Kidney capillary endothelial cell (primary cell): ENCODE measurements at regions not wholly inside any gene's neighbourhood (a gene's known extent, or its start where the extent isn't known, plus 50 kb on each side); places are given as distances from the start of the nearest gene placed in this dataset.

ENCODE experiments used
- DNase-seq: peaks from one replicate; pipeline ENCODE4 v3.0.0-alpha.2; 2018; ENCODE audit warnings: low spot score

- no peak for DNase-seq
Measured at GRCh38 chr1:59151387-59151761, 145.5 kb upstream of the FGGY start.

GRCh38 chr1:59151860-59152259 is 145.0 kb upstream of the FGGY start:
- DNase-seq, result no peak

DNA sequence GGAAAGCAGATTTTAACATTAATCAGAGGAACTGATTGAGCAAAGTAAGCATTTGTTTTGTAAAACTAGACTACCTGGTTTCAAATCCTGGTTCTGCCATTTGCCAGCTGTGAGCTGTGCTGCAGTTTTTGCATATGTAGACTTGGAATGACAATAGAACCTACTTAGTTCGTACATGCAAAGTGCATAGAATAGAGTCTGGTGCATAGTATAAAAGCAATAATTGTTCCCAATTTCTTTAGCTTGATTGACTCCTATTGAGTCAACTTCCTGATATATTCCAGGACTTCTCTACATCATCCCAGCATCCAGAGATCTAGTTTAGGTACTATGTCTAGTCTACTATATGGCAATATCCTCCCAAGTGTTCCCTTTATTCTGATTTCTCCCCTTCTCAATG is 144.4 kb upstream of the FGGY start:
- no peak for DNase-seq

DNA sequence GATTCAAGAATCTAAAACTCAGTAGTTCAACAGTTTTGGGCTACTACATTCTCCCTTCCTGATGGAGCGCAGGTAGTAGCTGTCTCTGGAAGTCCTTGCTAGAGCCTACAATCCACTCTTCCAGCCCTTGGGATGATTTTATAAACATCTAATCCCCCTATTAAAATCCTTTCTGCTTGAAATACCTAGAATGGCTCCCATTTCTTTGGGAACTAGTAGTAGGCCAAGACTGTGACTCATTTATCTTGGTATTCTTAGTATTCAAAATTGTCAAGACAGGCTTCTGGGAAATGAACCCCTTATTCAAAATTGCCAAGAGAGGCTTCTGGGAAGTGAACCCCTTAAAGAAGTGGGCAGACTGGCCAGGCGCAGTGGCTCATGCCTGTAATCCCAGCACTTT is 142.5 kb upstream of the FGGY start:
- DNase-seq, result no peak

- no peak for DNase-seq
Measured at GRCh38 chr1:59155351-59155750, 141.5 kb upstream of the FGGY start.

DNA sequence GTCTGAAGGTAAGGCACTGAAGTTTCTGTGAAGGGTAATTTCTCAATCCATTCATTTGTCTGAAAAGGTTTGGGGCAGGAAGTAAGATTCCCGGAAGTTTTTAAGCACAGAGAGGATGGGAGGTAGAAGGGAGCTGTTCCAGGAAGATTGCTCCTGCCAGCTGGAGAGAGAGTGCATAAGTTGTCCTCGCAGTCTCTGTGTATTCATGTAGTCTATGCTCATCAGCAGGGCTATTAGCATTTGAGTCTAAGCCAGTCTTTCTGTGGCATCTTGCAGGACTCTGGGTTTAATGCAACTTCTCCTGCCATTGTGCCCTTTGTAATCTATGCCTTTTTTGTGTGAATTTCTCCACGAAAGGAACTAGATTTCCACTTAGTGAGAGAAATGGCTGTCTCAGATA is 140.8 kb upstream of the FGGY start:
- DNase-seq, result peak; percentile 28

DNA sequence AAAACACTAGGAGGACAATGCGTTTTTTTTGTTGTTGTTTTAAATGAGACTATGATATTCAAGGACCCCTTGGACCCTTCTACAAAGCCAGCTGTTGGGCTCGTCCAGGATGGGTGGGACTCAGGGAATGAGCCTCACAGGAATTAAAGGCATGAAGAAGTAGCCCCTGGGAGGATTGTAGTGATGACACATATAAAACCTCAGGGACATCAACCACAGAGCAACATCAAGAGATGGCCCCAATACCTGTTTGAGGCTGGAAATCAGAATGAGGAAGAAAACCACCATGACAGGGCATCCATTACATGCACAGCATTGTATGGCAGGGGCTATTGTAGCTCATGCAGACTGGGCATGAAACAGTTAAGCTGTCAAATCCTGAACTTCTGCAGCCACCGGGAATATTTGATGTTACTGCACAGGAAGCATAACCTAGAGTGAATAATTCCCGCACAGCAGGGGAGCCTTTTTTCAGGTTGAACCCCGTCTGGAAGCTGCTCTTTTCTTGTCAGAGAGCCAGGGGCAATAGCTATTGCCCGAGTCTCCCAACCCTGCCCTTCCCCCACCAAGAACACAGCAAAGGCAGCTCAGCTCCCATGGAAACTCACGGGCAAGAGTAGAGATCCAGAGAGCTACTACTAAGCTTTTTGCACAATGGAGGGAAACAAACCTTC is 140.2 kb upstream of the FGGY start:
- peak; percentile 56 for DNase-seq

- DNase-seq, result no peak
Measured at GRCh38 chr1:59158321-59158720, 138.6 kb upstream of the FGGY start.

DNA sequence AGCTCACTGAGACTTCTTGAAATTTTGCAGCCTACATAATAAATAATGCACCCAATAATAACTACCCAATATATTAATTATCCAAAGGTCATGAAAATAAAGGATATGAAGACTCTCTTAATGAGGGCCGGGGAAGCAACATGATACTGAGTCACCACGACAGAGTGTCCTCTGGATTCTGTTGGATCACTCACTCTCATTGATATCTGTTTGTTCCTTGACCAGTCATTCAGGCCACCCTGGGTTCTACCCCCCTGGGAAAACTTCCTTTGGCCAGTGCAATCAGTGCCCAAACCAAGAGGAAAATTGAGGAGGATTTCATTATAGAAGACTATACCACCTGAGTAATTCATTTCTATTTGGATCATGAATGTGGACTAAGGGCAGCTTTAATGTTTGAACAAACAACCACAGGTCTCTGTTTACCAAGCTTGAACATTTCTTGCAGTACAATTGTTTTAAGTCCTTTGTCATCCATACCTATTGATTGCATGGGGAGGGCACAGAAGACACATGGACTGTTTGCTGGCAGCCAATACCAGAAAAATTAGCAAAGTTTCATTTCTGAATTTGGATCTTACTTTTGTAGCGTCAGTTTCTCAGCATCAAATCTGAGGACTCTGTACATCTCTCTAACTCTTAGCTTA is 137.2 kb upstream of the FGGY start:
- DNase-seq, result no peak

- DNase-seq, result no peak
Measured at GRCh38 chr1:59161136-59161535, 135.8 kb upstream of the FGGY start.

DNA sequence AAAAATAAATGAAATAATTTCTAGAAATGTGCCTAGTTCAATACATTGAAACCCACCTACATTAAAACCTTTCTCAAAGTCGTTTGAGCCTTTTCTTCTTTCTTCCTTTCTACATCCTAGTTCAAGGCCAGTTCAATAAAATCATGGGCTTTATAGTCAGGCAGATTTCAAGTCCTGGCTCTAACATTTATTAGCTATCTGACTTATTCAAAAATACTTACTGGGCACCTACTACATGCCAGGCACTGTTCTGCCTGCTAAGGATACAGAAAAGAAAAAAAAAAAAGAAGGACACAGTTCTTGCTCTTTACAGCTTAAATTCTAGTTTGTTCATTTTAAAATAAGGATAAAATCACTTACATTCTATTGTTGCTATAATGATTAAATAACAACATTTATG is 134.2 kb upstream of the FGGY start:
- DNase-seq, result no peak

DNA sequence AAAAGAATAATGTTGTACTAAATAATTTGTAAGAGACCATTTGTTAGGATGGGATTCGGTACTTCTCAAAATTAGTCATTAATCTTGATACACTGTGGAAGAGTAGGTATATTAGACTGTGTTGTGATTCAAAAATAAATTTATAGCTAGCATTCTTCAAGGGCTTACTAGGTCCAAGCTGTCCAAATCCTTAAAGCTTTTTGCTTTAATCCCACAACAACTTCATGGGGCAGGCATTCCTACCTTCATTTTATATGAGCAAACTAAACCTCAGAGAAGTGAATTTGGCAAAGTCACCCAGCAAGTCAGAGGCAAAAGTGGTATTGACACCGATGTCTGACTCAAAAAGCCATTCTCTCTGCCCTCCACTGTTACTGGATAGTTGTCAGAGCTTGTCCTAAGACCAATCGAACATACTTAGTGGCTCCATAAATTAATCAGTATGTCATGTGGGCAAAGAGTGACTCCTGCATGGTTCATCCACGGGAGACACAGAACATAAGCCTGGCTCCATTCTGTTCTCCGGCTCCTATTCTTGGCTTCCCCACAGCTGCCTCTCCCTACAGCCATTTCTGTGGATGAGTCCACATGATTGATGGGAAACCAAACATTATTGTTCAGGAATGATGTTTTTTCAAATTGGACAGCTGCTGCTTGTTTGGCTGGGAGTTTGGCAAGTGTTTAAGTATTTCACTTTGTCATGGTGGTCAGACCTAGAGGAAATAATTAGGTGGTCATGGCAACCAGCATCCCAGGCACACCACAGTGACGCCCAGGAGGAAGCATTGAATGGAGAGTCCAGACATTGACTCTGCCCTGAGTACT is 133.4 kb upstream of the FGGY start:
- DNase-seq, result peak; percentile 30

DNA sequence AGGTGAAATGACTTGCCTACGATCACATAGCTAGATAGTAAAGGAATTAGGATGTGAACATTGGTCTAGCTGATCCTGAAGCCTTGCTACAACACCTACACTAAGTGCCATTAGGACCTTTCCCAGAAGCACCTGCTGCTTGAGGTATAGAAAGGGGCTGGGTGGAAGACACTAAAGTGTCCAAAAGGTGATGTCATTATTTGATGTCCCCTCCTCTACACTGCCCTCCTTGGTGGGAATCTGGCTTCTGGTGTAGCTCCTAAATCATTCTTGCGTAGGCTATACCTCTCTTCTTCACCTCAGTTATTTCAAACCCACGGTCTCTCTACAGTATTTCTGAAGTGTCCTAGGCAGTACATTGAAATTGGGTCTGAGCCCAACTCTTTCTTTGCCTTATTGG is 132.5 kb upstream of the FGGY start:
- no peak for DNase-seq

- no peak for DNase-seq
Measured at GRCh38 chr1:59165353-59165752, 131.5 kb upstream of the FGGY start.

- DNase-seq, result no peak
Measured at GRCh38 chr1:59169703-59170102, 127.2 kb upstream of the FGGY start.

- no peak for DNase-seq
Measured at GRCh38 chr1:59170659-59171058, 126.2 kb upstream of the FGGY start.

- DNase-seq, result no peak
Measured at GRCh38 chr1:59171788-59172187, 125.1 kb upstream of the FGGY start.

GRCh38 chr1:59172693-59173092 is 124.2 kb upstream of the FGGY start:
- no peak for DNase-seq

DNA sequence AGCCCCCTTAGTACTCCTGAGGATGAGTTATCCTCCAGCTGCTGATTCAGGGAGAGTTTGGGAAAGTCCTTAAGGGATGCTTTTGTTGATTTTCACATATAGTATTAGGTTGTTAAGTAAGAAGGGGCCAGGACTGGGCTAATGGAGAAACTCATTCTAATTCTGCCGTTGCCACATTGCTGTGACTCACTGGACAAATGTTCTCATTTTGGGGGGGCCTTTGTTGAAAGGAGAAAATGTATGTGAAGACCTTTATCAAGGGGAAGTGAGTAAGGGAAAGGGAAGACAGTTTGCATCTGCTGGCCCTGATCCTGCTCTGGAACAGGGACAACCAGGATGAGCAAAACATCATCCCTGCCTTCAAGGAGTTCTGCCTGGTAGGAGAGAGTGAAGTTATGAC is 123.2 kb upstream of the FGGY start:
- DNase-seq, result no peak

DNA sequence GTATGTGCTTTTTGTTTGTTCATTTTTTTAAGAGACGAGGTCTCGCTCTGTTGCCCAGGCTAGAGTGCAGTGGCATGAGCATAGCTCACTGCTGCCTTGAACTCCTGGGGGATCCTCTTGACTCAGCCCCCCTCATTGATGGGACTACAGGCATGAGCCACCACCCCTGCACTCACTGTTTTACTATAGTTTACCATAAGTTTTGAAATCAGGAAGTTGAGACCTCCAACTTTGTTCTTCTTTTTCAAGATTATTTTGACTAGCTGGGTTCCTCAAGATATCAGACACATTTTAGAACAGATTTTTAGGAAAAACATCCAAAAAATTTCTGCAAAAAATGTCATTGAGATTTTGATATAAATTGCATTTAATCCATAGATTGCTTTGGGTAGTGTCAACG is 120.4 kb upstream of the FGGY start:
- DNase-seq, result no peak

DNA sequence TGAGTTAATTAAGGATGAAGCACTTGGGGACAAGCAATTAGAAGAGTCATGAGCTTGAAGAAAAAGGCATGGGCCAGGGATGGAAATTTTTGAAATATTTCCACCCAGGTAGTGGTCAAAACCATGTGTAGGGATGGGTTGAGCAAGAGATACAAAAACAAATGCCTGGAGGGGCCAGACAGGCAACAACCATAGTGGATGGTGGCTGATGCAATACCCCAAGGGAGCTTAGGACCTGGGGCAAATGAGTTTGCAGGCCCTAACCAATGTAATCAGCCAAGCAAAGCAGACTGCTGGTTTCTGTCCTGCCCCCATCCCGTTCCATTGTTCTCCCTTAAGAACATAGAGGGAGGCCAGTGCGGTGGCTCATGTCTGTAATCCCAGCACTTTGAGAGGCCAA is 119.1 kb upstream of the FGGY start:
- DNase-seq, result no peak

DNA sequence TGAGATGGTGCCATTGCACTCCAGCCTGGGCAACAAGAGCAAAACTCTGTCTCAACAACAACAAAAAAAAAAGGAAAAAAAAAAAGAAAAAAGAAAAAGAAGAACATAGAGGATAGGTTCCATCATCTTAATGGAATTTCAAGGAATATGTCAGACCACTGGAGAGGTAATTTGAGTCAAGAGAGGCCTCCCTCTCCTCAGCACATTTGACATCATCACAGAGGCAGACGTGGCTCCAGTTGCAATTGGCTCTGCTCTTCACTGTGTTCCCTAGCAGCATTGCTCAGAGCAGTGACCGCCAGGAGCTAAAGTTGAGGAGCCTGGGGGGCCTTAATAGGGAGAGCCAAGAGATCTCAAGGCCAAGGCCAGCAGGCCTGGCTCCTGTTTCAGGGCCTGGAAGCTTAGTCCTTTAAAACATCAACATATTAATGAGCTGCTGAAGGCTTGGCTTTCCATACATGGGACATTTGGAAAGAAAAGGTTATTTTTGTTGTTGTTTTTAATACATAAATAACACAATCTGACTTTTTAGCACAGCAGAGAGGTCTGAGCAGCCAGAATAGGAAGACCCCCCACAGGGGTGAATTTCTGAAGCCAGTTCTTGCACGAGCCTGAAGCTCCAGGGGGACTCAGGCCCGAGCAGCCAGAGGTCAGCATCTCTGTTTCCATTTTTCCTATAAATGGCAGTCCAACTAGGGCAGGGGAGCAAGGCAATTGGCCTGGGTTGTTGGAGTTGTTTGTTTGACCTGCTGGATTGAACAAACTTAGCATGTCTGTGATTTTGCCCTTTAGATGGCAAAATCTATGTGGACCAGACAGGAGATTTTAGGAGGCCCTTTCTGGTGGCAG is 118.3 kb upstream of the FGGY start:
- no peak for DNase-seq
